ENCODE measurements at regions not wholly inside any gene's neighbourhood (a gene's known extent, or its start where the extent isn't known, plus 50 kb on each side); places are given as distances from the start of the nearest gene placed in this dataset.
"Not testable (repeated sequence)": the region's sequence is repeated elsewhere in the genome, so short reads cannot be mapped to it uniquely, and the experiment has no call there.

- no peak overlapping the region for H3K4me3 Mint-ChIP-seq (ENCODE audit: unreplicated experiment)
- no peaks in the 10 kb centered on the region for H3K9me3 Mint-ChIP-seq (ENCODE audit: unreplicated experiment)
- intact Hi-C loops (cut with micrococcal nuclease), result no loop called here
- no peaks in the 10 kb centered on the region for H3K27me3 Mint-ChIP-seq (ENCODE audit: insufficient read depth, unreplicated experiment)
- POLR2A ChIA-PET, result no interaction called here
- H3K4me1 Mint-ChIP-seq (ENCODE audit: insufficient read depth, unreplicated experiment), result no peaks in the 10 kb centered on the region
- H3K27ac Mint-ChIP-seq (ENCODE audit: low read depth, unreplicated experiment), result no peak overlapping the region
- BruUV-seq (replicated peaks), result no TSS peak
- H3K36me3 Mint-ChIP-seq (ENCODE audit: insufficient read depth, unreplicated experiment), result no peaks in the 10 kb centered on the region
- CTCF ChIA-PET, result interaction anchor here (0.7 kb wide), 1 partner anchor 296 kb away, joined by 3 read pairs; no protein-coding TSS in a partner anchor
- DNase-seq (ENCODE audit: unreplicated experiment), result no peak
- no peak for TF ChIP-seq CTCF (IDR thresholded peaks at IDR 0.05; ENCODE audit: unreplicated experiment)
Measured at GRCh38 chr1:193388165-193388564, 201.8 kb upstream of the B3GALT2 start.

- Mint-ChIP-seq H3K27ac (ENCODE audit: low read depth, unreplicated experiment) (no peak overlapping the region), H3K4me3 (ENCODE audit: unreplicated experiment) (no peak overlapping the region), H3K27me3 (ENCODE audit: insufficient read depth, unreplicated experiment) (no peaks in the 10 kb centered on the region), H3K4me1 (ENCODE audit: insufficient read depth, unreplicated experiment) (no peaks in the 10 kb centered on the region), H3K36me3 (ENCODE audit: insufficient read depth, unreplicated experiment) (no peaks in the 10 kb centered on the region), H3K9me3 (ENCODE audit: unreplicated experiment) (no peaks in the 10 kb centered on the region)
- CTCF ChIA-PET, result no interaction called here
- intact Hi-C loops (cut with micrococcal nuclease), result no loop called here
- no peak for TF ChIP-seq CTCF (IDR thresholded peaks at IDR 0.05; ENCODE audit: unreplicated experiment)
- POLR2A ChIA-PET, result no interaction called here
- no TSS peak for BruUV-seq (replicated peaks)
- DNase-seq (ENCODE audit: unreplicated experiment), result no peak
Measured at GRCh38 chr1:193387406-193387805, 201.0 kb upstream of the B3GALT2 start.

DNA sequence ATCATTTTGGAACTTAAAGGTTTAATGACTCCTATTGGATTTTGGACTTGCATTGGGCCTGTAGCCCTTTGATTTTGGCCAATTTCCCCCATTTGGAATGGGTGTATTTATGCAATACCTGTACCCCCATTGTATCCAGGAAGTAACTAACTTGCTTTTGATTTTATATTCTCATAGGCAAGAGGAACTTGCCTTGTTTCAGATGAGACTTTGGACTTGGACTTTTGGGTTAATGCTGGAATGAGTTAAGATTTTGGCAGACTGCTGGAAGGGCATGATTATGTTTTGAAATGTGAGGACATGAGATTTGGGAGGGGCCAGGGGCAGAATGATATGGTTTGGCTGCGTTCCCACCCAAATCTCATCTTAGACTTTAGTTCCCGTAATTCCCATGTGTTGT is 192.0 kb upstream of the B3GALT2 start:
- H3K4me3 Mint-ChIP-seq (ENCODE audit: unreplicated experiment); DNase-seq (ENCODE audit: unreplicated experiment); intact Hi-C loops (cut with micrococcal nuclease); H3K36me3 Mint-ChIP-seq (ENCODE audit: insufficient read depth, unreplicated experiment); CTCF ChIA-PET; H3K4me1 Mint-ChIP-seq (ENCODE audit: insufficient read depth, unreplicated experiment); POLR2A ChIA-PET; H3K27me3 Mint-ChIP-seq (ENCODE audit: insufficient read depth, unreplicated experiment); H3K27ac Mint-ChIP-seq (ENCODE audit: low read depth, unreplicated experiment); BruUV-seq (replicated peaks); H3K9me3 Mint-ChIP-seq (ENCODE audit: unreplicated experiment): not testable (repeated sequence)

- ChIA-PET POLR2A (no interaction called here), CTCF (no interaction called here)
- Mint-ChIP-seq H3K9me3 (ENCODE audit: unreplicated experiment) (no peaks in the 10 kb centered on the region), H3K27ac (ENCODE audit: low read depth, unreplicated experiment) (no peak overlapping the region), H3K36me3 (ENCODE audit: insufficient read depth, unreplicated experiment) (no peaks in the 10 kb centered on the region), H3K4me1 (ENCODE audit: insufficient read depth, unreplicated experiment) (peaks cover 6% of the 10 kb centered on the region), H3K4me3 (ENCODE audit: unreplicated experiment) (no peak overlapping the region), H3K27me3 (ENCODE audit: insufficient read depth, unreplicated experiment) (no peaks in the 10 kb centered on the region)
- intact Hi-C loops (cut with micrococcal nuclease), result no loop called here
- DNase-seq (ENCODE audit: unreplicated experiment), result no peak
- no peak for TF ChIP-seq CTCF (IDR thresholded peaks at IDR 0.05; ENCODE audit: unreplicated experiment)
- BruUV-seq (replicated peaks), result no TSS peak
Measured at GRCh38 chr1:193377472-193377871, 191.1 kb upstream of the B3GALT2 start.

GRCh38 chr1:193372553-193372952 is 186.1 kb upstream of the B3GALT2 start:
- Mint-ChIP-seq H3K9me3 (ENCODE audit: unreplicated experiment) (no peaks in the 10 kb centered on the region), H3K4me3 (ENCODE audit: unreplicated experiment) (no peak overlapping the region), H3K27ac (ENCODE audit: low read depth, unreplicated experiment) (no peak overlapping the region), H3K4me1 (ENCODE audit: insufficient read depth, unreplicated experiment) (no peaks in the 10 kb centered on the region), H3K27me3 (ENCODE audit: insufficient read depth, unreplicated experiment) (no peaks in the 10 kb centered on the region), H3K36me3 (ENCODE audit: insufficient read depth, unreplicated experiment) (no peaks in the 10 kb centered on the region)
- no TSS peak for BruUV-seq (replicated peaks)
- TF ChIP-seq CTCF (IDR thresholded peaks at IDR 0.05; ENCODE audit: unreplicated experiment), result no peak
- DNase-seq (ENCODE audit: unreplicated experiment), result no peak
- ChIA-PET POLR2A (interaction anchor here (0.6 kb wide), 2 partner anchors 989 to 1770 kb away, joined by 3 read pairs; no protein-coding TSS in a partner anchor), CTCF (interaction anchor here (0.6 kb wide), 2 partner anchors 23 to 70 kb away, joined by 3 to 4 read pairs; no protein-coding TSS in a partner anchor)
- intact Hi-C loops (cut with micrococcal nuclease), result no loop called here
